K562 (cell line): ENCODE measurements at regions not wholly inside any gene's neighbourhood (a gene's known extent, or its start where the extent isn't known, plus 50 kb on each side); places are given as distances from the start of the nearest gene placed in this dataset.

Source experiments
- ATAC-seq: fragments of 200-7000 bp; cut with Tn5 transposase; 3 replicates; pipeline ENCODE4 v1.9.1; 2020; ENCODE audit warnings: moderate library complexity
- BruUV-seq: library from RNA; stranded (reverse); fragments of 400-500 nt; replicated peaks from 2 replicates; lab custom pipeline; 2021; lab: Mats Ljungman, UMichigan
- CTCF ChIA-PET: fragments of 300-600 bp; formaldehyde crosslinking; extraction: SDS; loops from one replicate; lab custom pipeline; 2021; ENCODE audit warnings: low intra/inter-chr PET ratio; lab: Yijun Ruan, JAX
- POLR2A ChIA-PET: fragments of 300-600, 350-650 bp; sonication (Branson Sonifier 250); formaldehyde crosslinking; extraction: SDS; loops from one replicate; lab custom pipeline; 2021; ENCODE audit warnings: antibody characterized with exemption, inconsistent platforms; lab: Yijun Ruan, JAX
- DNase-seq, 4 experiments: peaks; one replicate each; pipeline versions ENCODE4 v3.0.0 to v3.0.0-alpha.2; 2011 to 2018; ENCODE audit warnings: low spot score in 3 of 4, mixed read lengths in 3 of 4; ENCODE audit errors: extremely low read depth in 1 of 4
- FAIRE-seq: peaks from 2 replicates; lab custom pipeline; 2011; peaks lifted over from hg19 to GRCh38; lab: Jason Lieb, UNC
- H2AFZ ChIP-seq: 2 replicates; pipeline ENCODE4 v1.6.0; 2011; ENCODE audit warnings: low read depth, low read length, control low read depth, inconsistent platforms
- H3K27ac ChIP-seq: fragments of 200-600 bp; 3 replicates; pipeline ENCODE4 v1.8.0; 2011; ENCODE audit warnings: low read depth, mild to moderate bottlenecking, control low read depth, inconsistent platforms, low read length, moderate library complexity, mixed read lengths; ENCODE audit errors: extremely low read depth
- H3K27me3 ChIP-seq, 2 experiments: fragments of 300-600 bp in 1 of 2; 2 replicates in 1 of 2; 3 replicates in 1 of 2; pipeline versions ENCODE4 v1.6.0 to v1.8.0; 2011; ENCODE audit warnings: inconsistent platforms in 2 of 2, low read length in 2 of 2, mild to moderate bottlenecking in 1 of 2, mixed read lengths in 1 of 2, moderate library complexity in 1 of 2; ENCODE audit not compliant: control insufficient read depth in 2 of 2, insufficient read depth in 2 of 2
- H3K36me3 ChIP-seq: fragments of 300-600 bp; 3 replicates; pipeline ENCODE4 v1.8.0; 2011; ENCODE audit warnings: mild to moderate bottlenecking, low read length, inconsistent platforms; ENCODE audit not compliant: control insufficient read depth, insufficient read depth
- H3K4me1 ChIP-seq, 2 experiments: fragments of 200-600 bp in 1 of 2; replicated peaks in 1 of 2; 2 replicates in 1 of 2; 3 replicates in 1 of 2; pipeline versions ENCODE4 v1.5.1 to v1.8.0; 2011; ENCODE audit warnings: inconsistent platforms in 2 of 2, low read length in 2 of 2, mild to moderate bottlenecking in 1 of 2, mixed read lengths in 1 of 2, moderate library complexity in 1 of 2; ENCODE audit not compliant: control insufficient read depth in 2 of 2, insufficient read depth in 2 of 2
- H3K4me2 ChIP-seq: 2 replicates; pipeline ENCODE4 v1.6.1; 2011; ENCODE audit warnings: low read length, control low read depth, inconsistent platforms, mixed read lengths; ENCODE audit not compliant: insufficient read depth
- H3K4me3 ChIP-seq: fragments of 200-600 bp; sonication (generic), shearing (Covaris generic); 2 replicates; pipeline ENCODE4 v1.5.1; 2016; ENCODE audit warnings: control low read depth, inconsistent platforms
- H3K79me2 ChIP-seq: fragments of 200-600 bp; 3 replicates; pipeline ENCODE4 v1.8.0; 2011; ENCODE audit warnings: low read length, inconsistent platforms; ENCODE audit not compliant: control insufficient read depth, insufficient read depth
- H3K9ac ChIP-seq, 2 experiments: 2 replicates each; pipeline versions ENCODE4 v1.6.0 to v1.6.1; 2011; ENCODE audit warnings: low read depth in 2 of 2, low read length in 2 of 2, control low read depth in 1 of 2, inconsistent platforms in 1 of 2, mild to moderate bottlenecking in 1 of 2, mixed read lengths in 1 of 2; ENCODE audit not compliant: insufficient read depth in 1 of 2
- H3K9me1 ChIP-seq: one replicate; pipeline ENCODE4 v1.6.0; 2011; ENCODE audit warnings: inconsistent platforms, mild to moderate bottlenecking, low read length, moderate library complexity; ENCODE audit not compliant: control insufficient read depth, insufficient read depth
- H3K9me3 ChIP-seq: replicated peaks from 2 replicates; pipeline ENCODE4 v1.5.1; 2011; ENCODE audit warnings: low read depth, low read length, inconsistent platforms; ENCODE audit not compliant: control insufficient read depth, insufficient read depth
- H4K20me1 ChIP-seq: replicated peaks from 2 replicates; pipeline ENCODE4 v1.6.1; 2011; ENCODE audit warnings: low read length, inconsistent platforms, mixed read lengths; ENCODE audit not compliant: control insufficient read depth, insufficient read depth
- HDAC6 ChIP-seq: IDR thresholded peaks from 2 replicates; pipeline ENCODE4 v1.6.1; 2012; ENCODE audit warnings: low read depth, mild to moderate bottlenecking, control low read depth, inconsistent platforms, low read length, moderate library complexity
- POLR2H ChIP-seq: IDR thresholded peaks from 2 replicates; pipeline ENCODE4 v1.6.1; 2016; ENCODE audit warnings: missing genetic modification characterization, low read depth, mild to moderate bottlenecking, control low read depth, missing compliant biosample characterization, moderate library complexity
- SMAD1 ChIP-seq: fragments of 150-350 bp; IDR thresholded peaks from 2 replicates; pipeline ENCODE4 v1.6.1; 2014; ENCODE audit warnings: low read length, low read depth; ENCODE audit not compliant: partially characterized antibody
- SOX6 ChIP-seq: fragments of 450-650 bp; IDR thresholded peaks from 2 replicates; pipeline ENCODE4 v1.6.1; 2014; ENCODE audit warnings: mild to moderate bottlenecking
- SREBF1 ChIP-seq: fragments of 150-350 bp; IDR thresholded peaks from 2 replicates; pipeline ENCODE4 v1.6.1; 2014; ENCODE audit warnings: antibody characterized with exemption, low read depth, low read length, borderline replicate concordance
- STAT5A ChIP-seq: IDR thresholded peaks from 2 replicates; pipeline ENCODE4 v1.6.1; 2012; ENCODE audit warnings: low read length, inconsistent platforms, borderline replicate concordance
- U2AF1 ChIP-seq: fragments of 200-400 bp; formaldehyde crosslinking; optimal IDR thresholded peaks from 2 replicates; pipeline ENCODE3; 2017; ENCODE audit warnings: mild to moderate bottlenecking, low read depth, low read length, moderate library complexity
- ZKSCAN8 ChIP-seq: fragments of 200-800 bp; sonication (Bioruptor generic); IDR thresholded peaks from 2 replicates; pipeline ENCODE4 v1.6.1; 2016; ENCODE audit warnings: missing genetic modification characterization, missing compliant biosample characterization
- WGBS: fragments of 100-300 bp; shearing (Covaris generic); methylation state at CpG from one replicate; pipeline ENCODE4 v1.1.6; 2016; ENCODE audit warnings: low coverage, mixed read lengths; ENCODE audit not compliant: insufficient coverage; ENCODE audit errors: missing lambda C conversion rate; 5-methylcytosine and 5-hydroxymethylcytosine counted together
- in situ Hi-C: fragments of 300-500 bp; cut with MboI; formaldehyde crosslinking; loops from 4 replicates; pipeline ENCODE4 v1.15.0; 2018; ENCODE audit warnings: inconsistent platforms, mixed read lengths
- intact Hi-C: fragments of 100-400 bp; cut with micrococcal nuclease; formaldehyde crosslinking; loops from 2 replicates; pipeline ENCODE4 v1.14.2; 2022
- TF ChIP-seq, protein P1 (sequence below): IDR thresholded peaks from 3 replicates; pipeline ENCODE4 v1.6.1; 2011; ENCODE audit warnings: borderline replicate concordance, mild to moderate bottlenecking; ENCODE audit not compliant: insufficient read length, insufficient read depth

DNA sequence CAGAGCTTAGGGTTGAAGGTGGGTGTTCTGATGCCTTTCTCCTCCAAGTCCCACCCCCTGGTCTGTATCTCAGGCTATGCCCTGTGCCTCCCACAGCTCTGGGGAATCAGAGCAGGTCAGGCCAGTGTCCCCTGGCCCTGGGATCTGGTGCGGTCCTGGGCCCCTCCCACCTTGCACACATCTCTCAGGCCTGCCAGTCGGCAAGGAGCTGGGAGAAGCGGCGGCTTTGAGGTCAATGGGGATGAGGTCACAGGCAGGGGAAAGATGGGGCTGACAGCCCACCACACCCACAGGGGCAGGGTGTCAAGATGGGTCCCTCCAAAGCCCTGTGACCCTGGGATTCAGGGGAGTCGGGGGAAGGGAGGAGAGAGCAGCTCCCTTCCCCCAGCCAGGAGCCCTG, 65.4 kb upstream of the CASZ1 start:
- in situ Hi-C loops (loop anchor here (10.0 kb wide), 1 partner anchor 267 kb away; no protein-coding TSS in a partner anchor), intact Hi-C loops (loop anchor here (10.0 kb wide), 1 partner anchor 167 kb away; no protein-coding TSS in a partner anchor)
- WGBS, result 2% methylated on average over 5 of the region's 5 CpGs
- FAIRE-seq (no peak), ATAC-seq (no peak), DNase-seq (no peak)
- H3K4me3 ChIP-seq, result no peak overlapping the region
- H3K9ac ChIP-seq, result no peak overlapping the region; a peak in 1 of 4 replicates
- POLR2A ChIA-PET, result interaction anchor here (0.6 to 1.1 kb wide), 4 partner anchors 24 to 499 kb away, joined by 3 to 4 read pairs (median 3); no protein-coding TSS in a partner anchor
- no peak overlapping the region for H2AFZ ChIP-seq
- no TSS peak for BruUV-seq
- H3K9me1 ChIP-seq, result no peaks in the 10 kb centered on the region
- H3K27ac ChIP-seq, result no peak overlapping the region
- H3K27me3 ChIP-seq, result peaks cover 52 to 80% of the 10 kb centered on the region in 2 experiments
- no peak overlapping the region for H3K4me2 ChIP-seq
- H4K20me1 ChIP-seq, result peaks cover 10% of the 10 kb centered on the region; the same call in 1 of the 2 replicates
- H3K4me1 ChIP-seq, result peaks cover 0 to 11% of the 10 kb centered on the region in 2 experiments; a peak in 2 of 5 replicates
- H3K9me3 ChIP-seq, result no peaks in the 10 kb centered on the region
- H3K36me3 ChIP-seq, result no peaks in the 10 kb centered on the region
- CTCF ChIA-PET, result no interaction called here
- no peaks in the 10 kb centered on the region for H3K79me2 ChIP-seq
- TF ChIP-seq SMAD1, result no peak
- no peak for TF ChIP-seq SREBF1
- TF ChIP-seq SOX6, result no peak
- TF ChIP-seq, all 486 proteins: peak for 0

DNA sequence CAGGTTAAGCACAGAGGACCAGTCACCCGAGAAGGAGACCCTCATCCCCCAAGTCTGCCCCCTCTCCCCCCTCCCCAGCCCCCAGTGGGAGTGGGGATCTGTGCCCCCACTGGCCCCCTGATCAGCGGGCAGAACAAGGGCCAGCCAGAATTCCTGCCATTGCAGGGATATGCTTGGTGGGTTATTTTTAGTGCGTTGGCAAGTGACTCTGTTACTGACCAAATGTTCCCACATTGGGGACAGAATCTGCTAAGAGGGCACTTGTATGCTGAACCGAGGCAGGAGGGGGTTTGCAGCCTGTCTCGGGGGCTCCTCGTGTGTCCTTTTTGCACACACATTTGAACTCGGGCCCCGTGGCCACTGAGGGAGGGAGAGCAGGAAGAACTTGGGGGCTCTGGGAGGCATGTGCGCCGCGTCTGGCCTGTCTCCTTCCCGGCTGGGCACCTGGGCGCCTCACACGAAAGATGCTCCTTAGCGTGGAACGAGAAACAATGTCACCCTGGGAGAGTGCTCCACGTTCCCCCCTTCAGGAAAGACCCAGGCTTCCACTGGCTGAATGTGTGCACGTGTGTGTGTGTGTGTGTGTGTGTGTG, 66.4 kb upstream of the CASZ1 start:
- H3K4me3 ChIP-seq, result no peak overlapping the region
- H3K36me3 ChIP-seq, result no peaks in the 10 kb centered on the region
- H3K79me2 ChIP-seq, result no peaks in the 10 kb centered on the region
- peaks cover 0 to 13% of the 10 kb centered on the region in 2 experiments; a peak in 3 of 5 replicates for H3K4me1 ChIP-seq
- DNase-seq, result no peak
- peaks cover 45 to 77% of the 10 kb centered on the region in 2 experiments for H3K27me3 ChIP-seq
- no peak overlapping the region for H2AFZ ChIP-seq
- no TSS peak for BruUV-seq
- intact Hi-C loops (loop anchor here (10.0 kb wide), 1 partner anchor 168 kb away; no protein-coding TSS in a partner anchor), in situ Hi-C loops (loop anchor here (10.0 kb wide), 1 partner anchor 268 kb away; no protein-coding TSS in a partner anchor)
- no peak overlapping the region for H3K4me2 ChIP-seq
- peaks cover 13% of the 10 kb centered on the region; the same call in 1 of the 2 replicates for H4K20me1 ChIP-seq
- ChIA-PET POLR2A (no interaction called here), CTCF (no interaction called here)
- 1% methylated on average over 15 of the region's 18 CpGs for WGBS
- no peak for ATAC-seq
- no peaks in the 10 kb centered on the region for H3K9me1 ChIP-seq
- no peak for FAIRE-seq
- no peak overlapping the region for H3K27ac ChIP-seq
- no peaks in the 10 kb centered on the region for H3K9me3 ChIP-seq
- no peak overlapping the region for H3K9ac ChIP-seq
- TF ChIP-seq ZKSCAN8, result no peak
- no peak for TF ChIP-seq POLR2H (tag)
- TF ChIP-seq HDAC6, result no peak
- no peak for TF ChIP-seq U2AF1
- TF ChIP-seq STAT5A, result no peak
- TF ChIP-seq, protein P1, sequence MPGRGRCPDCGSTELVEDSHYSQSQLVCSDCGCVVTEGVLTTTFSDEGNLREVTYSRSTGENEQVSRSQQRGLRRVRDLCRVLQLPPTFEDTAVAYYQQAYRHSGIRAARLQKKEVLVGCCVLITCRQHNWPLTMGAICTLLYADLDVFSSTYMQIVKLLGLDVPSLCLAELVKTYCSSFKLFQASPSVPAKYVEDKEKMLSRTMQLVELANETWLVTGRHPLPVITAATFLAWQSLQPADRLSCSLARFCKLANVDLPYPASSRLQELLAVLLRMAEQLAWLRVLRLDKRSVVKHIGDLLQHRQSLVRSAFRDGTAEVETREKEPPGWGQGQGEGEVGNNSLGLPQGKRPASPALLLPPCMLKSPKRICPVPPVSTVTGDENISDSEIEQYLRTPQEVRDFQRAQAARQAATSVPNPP, result no peak
